CD4-positive, CD25-positive, alpha-beta regulatory T cell (primary cell): ENCODE measurements at regions not wholly inside any gene's neighbourhood (a gene's known extent, or its start where the extent isn't known, plus 50 kb on each side); places are given as distances from the start of the nearest gene placed in this dataset.

Experiments
- ATAC-seq, 2 donors: fragments of 150-1000 bp; cut with Tn5 transposase; one replicate each; pipeline ENCODE4 v1.10.0; 2021; ENCODE audit warnings: low read depth in 2 of 2, moderate number of reproducible peaks in 2 of 2, moderate library complexity in 1 of 2
- DNase-seq, 3 donors: peaks; one replicate each; pipeline versions ENCODE4 v3.0.0 to v3.0.0-alpha.2; 2012 to 2022; ENCODE audit warnings: mixed read lengths in 1 of 3
- H3K27ac ChIP-seq: one replicate; pipeline ENCODE4 v1.7.0; 2013; ENCODE audit warnings: mild to moderate bottlenecking, low read length; ENCODE audit not compliant: insufficient read depth, poor library complexity, severe bottlenecking
- H3K27me3 ChIP-seq: one replicate; pipeline ENCODE4 v1.7.0; 2013; ENCODE audit warnings: low read length; ENCODE audit not compliant: control insufficient read depth, insufficient read depth
- H3K36me3 ChIP-seq: one replicate; pipeline ENCODE4 v1.7.0; 2013; ENCODE audit warnings: mild to moderate bottlenecking, low read length, moderate library complexity; ENCODE audit not compliant: control insufficient read depth, insufficient read depth
- H3K4me1 ChIP-seq: 2 replicates; pipeline ENCODE4 v1.7.0; 2013; ENCODE audit warnings: mild to moderate bottlenecking, low read length; ENCODE audit not compliant: insufficient read depth, control insufficient read depth, poor library complexity, severe bottlenecking
- H3K4me3 ChIP-seq: one replicate; pipeline ENCODE4 v1.7.0; 2013; ENCODE audit warnings: low read depth, mild to moderate bottlenecking, low read length, moderate library complexity
- H3K9me3 ChIP-seq, 2 experiments: 1 replicate in 1 of 2; 2 replicates in 1 of 2; pipeline ENCODE4 v1.7.0; 2013; ENCODE audit warnings: low read length in 2 of 2, mild to moderate bottlenecking in 1 of 2, moderate library complexity in 1 of 2; ENCODE audit not compliant: control insufficient read depth in 2 of 2
- H3K27ac Mint-ChIP-seq, 3 donors: one replicate each; pipeline ENCODE4 v1.8.0; 2020 to 2022; ENCODE audit warnings: mild to moderate bottlenecking in 3 of 3, mixed read lengths in 3 of 3, moderate library complexity in 2 of 3
- H3K27me3 Mint-ChIP-seq: one replicate; pipeline ENCODE4 v1.8.0; 2022; ENCODE audit warnings: mild to moderate bottlenecking, mixed read lengths
- H3K36me3 Mint-ChIP-seq: one replicate; pipeline ENCODE4 v1.8.0; 2020; ENCODE audit warnings: mixed read lengths
- H3K4me1 Mint-ChIP-seq, 4 donors: one replicate each; pipeline ENCODE4 v1.8.0; 2020 to 2022; ENCODE audit warnings: mixed read lengths in 4 of 4, mild to moderate bottlenecking in 1 of 4
- H3K4me3 Mint-ChIP-seq, 4 donors: one replicate each; pipeline ENCODE4 v1.8.0; 2020 to 2022; ENCODE audit warnings: mild to moderate bottlenecking in 4 of 4, mixed read lengths in 4 of 4, moderate library complexity in 3 of 4
- H3K9me3 Mint-ChIP-seq, 7 donors: one replicate each; pipeline ENCODE4 v1.8.0; 2020 to 2022; ENCODE audit warnings: mixed read lengths in 7 of 7, mild to moderate bottlenecking in 3 of 7, moderate library complexity in 2 of 7

DNA sequence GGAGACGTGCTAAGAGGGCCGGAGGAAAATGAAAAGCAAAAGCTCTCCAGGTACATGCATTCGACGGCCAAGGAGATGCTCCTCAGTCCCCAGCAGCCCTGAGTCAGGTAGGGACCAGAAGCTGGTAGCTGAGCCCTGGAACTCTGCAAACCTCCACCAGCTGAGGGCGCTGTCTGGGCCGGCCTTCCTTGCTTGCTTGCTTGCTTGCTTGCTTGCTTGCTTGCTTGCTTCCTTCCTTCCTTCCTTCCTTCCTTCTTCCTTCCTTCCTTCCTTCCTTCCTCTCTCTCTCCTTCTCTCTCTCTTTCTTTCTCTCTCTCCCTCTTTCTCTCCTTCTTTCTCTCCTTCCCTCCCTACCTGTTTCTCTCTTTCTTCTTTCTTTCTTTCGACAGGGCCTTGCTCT is 94.6 kb upstream of the RASGRF1 start:
- ATAC-seq (no peak), DNase-seq (peak in 1 of 3 donors; percentile 4)
- peaks cover 6% of the 10 kb centered on the region for H3K27me3 Mint-ChIP-seq
- no peaks in the 10 kb centered on the region for H3K36me3 Mint-ChIP-seq
- H3K27ac Mint-ChIP-seq = no peak overlapping the region
- H3K36me3 ChIP-seq = no peaks in the 10 kb centered on the region
- H3K27me3 ChIP-seq = no peaks in the 10 kb centered on the region
- H3K4me3 ChIP-seq = no peak overlapping the region
- H3K27ac ChIP-seq = no peak overlapping the region
- peaks cover 0 to 2% (median under 1%) of the 10 kb centered on the region in 4 donors for H3K4me1 Mint-ChIP-seq
- peaks cover 0 to 1% (median 0%) of the 10 kb centered on the region in 7 donors for H3K9me3 Mint-ChIP-seq
- H3K4me3 Mint-ChIP-seq = no peak overlapping the region
- no peaks in the 10 kb centered on the region for H3K9me3 ChIP-seq
- H3K4me1 ChIP-seq = no peaks in the 10 kb centered on the region

- Histone ChIP-seq H3K27me3 (no peaks in the 10 kb centered on the region), H3K4me3 (no peak overlapping the region), H3K4me1 (no peaks in the 10 kb centered on the region), H3K9me3 (no peaks in the 10 kb centered on the region), H3K27ac (no peak overlapping the region), H3K36me3 (no peaks in the 10 kb centered on the region)
- Mint-ChIP-seq H3K4me1 (peaks cover 0 to 2% (median under 1%) of the 10 kb centered on the region in 4 donors), H3K27ac (no peak overlapping the region), H3K4me3 (no peak overlapping the region), H3K9me3 (peaks cover 0 to 1% (median 0%) of the 10 kb centered on the region in 7 donors), H3K36me3 (no peaks in the 10 kb centered on the region), H3K27me3 (peaks cover 6% of the 10 kb centered on the region)
- no peak for ATAC-seq
- DNase-seq = peak; percentile 35 to 55 (median 52)
These were observed 93.9 kb upstream of the RASGRF1 start for GRCh38 chr15:79184465-79184892.

DNA sequence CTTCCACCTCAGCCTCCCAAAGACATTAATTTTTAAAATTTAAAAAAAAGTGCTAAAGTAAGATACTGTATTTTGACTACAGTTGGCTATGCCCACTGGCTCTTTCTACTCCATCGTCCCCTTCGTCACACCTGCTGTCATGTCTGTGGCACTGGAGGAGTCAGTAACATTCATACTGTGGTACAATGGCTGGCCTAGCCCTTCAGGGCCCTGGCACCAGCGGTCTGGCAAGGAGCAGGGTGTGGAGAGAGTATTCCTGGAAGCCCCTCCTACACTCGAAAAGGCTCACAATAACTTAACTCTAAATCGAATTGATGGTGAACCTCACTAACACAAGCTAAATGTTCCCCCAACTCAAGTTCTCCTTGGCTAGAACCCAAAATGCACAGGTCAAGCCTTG is 89.7 kb upstream of the RASGRF1 start:
- no peaks in the 10 kb centered on the region for H3K36me3 ChIP-seq
- no peak overlapping the region for H3K27ac Mint-ChIP-seq

DNA sequence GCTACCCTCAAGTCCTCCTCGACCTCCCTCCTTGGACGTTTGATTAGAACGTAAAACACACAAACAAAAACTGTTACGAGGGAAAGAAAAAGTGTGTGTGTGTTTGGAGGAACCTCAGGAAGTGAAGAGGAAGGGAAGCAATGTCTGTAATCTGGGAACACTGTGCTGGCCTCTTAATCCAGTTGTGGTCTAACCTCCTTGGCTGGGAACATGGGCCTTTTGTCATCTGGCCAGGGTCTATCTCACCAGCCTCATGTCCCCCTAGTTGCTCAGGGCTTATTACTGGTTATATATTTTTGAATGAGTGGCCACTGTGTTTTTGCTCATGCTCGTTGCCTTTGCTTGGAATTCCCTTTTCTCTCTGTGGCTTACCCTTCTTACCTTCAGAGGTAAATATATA is 89.0 kb upstream of the RASGRF1 start:
- no peak for DNase-seq
- Histone ChIP-seq H3K4me1 (no peaks in the 10 kb centered on the region), H3K36me3 (no peaks in the 10 kb centered on the region), H3K27me3 (no peaks in the 10 kb centered on the region), H3K4me3 (no peak overlapping the region), H3K27ac (no peak overlapping the region), H3K9me3 (no peaks in the 10 kb centered on the region)
- Mint-ChIP-seq H3K9me3 (peaks cover 0 to 1% (median 0%) of the 10 kb centered on the region in 7 donors), H3K36me3 (no peaks in the 10 kb centered on the region), H3K27me3 (peaks cover 14% of the 10 kb centered on the region), H3K27ac (no peak overlapping the region), H3K4me1 (peaks cover 0 to 2% (median 0%) of the 10 kb centered on the region in 4 donors), H3K4me3 (no peak overlapping the region)
- ATAC-seq = no peak

More for the DNA sequence above, 89.7 kb upstream of the RASGRF1 start:
- DNase-seq (no peak), ATAC-seq (no peak)
- no peaks in the 10 kb centered on the region for H3K27me3 ChIP-seq
- no peak overlapping the region for H3K4me3 ChIP-seq
- H3K27ac ChIP-seq = no peak overlapping the region
- peaks cover 0 to 2% (median under 1%) of the 10 kb centered on the region in 4 donors for H3K4me1 Mint-ChIP-seq
- no peaks in the 10 kb centered on the region for H3K36me3 Mint-ChIP-seq
- peaks cover 13% of the 10 kb centered on the region for H3K27me3 Mint-ChIP-seq
- H3K9me3 Mint-ChIP-seq = peaks cover 0 to 1% (median 0%) of the 10 kb centered on the region in 7 donors
- H3K4me3 Mint-ChIP-seq = no peak overlapping the region
- H3K4me1 ChIP-seq = no peaks in the 10 kb centered on the region
- no peaks in the 10 kb centered on the region for H3K9me3 ChIP-seq

DNA sequence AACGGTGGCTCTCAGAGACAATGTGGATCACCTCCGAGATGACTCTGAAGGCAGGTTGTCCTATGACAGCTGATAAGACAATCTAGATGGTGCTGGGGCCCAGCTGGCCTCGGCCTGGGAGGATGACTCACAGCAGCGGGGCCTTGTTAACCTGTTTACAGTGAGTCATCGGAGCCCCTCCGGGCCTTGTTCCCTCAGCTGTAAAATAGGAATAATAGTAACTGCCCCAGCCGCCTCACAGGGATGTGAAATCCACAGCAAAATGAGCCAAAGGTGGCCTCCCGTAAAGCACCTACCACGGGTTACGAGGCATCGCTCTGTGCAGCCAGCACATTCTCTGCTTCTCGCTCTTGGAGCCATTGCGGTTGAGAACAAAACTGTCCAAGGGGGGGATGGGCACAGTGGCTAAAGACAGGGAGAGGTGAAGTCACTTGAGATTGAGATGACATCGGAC is 88.6 kb upstream of the RASGRF1 start:
- Histone ChIP-seq H3K27me3 (no peaks in the 10 kb centered on the region), H3K36me3 (no peaks in the 10 kb centered on the region), H3K27ac (no peak overlapping the region), H3K9me3 (no peaks in the 10 kb centered on the region), H3K4me1 (no peaks in the 10 kb centered on the region), H3K4me3 (no peak overlapping the region)
- peaks cover 0 to 1% (median 0%) of the 10 kb centered on the region in 7 donors for H3K9me3 Mint-ChIP-seq
- no peaks in the 10 kb centered on the region for H3K36me3 Mint-ChIP-seq
- peaks cover 14% of the 10 kb centered on the region for H3K27me3 Mint-ChIP-seq
- no peak overlapping the region for H3K4me3 Mint-ChIP-seq
- DNase-seq = no peak
- ATAC-seq = no peak
- H3K4me1 Mint-ChIP-seq = peaks cover 0 to 2% (median 0%) of the 10 kb centered on the region in 4 donors
- no peak overlapping the region for H3K27ac Mint-ChIP-seq

- Histone ChIP-seq H3K27me3 (no peaks in the 10 kb centered on the region), H3K36me3 (no peaks in the 10 kb centered on the region), H3K4me1 (no peaks in the 10 kb centered on the region), H3K27ac (no peak overlapping the region), H3K9me3 (no peaks in the 10 kb centered on the region), H3K4me3 (no peak overlapping the region)
- Mint-ChIP-seq H3K27ac (no peak overlapping the region), H3K36me3 (no peaks in the 10 kb centered on the region), H3K9me3 (peaks cover 0 to 1% (median 0%) of the 10 kb centered on the region in 7 donors), H3K4me3 (no peak overlapping the region), H3K4me1 (peaks cover 0 to 2% (median 0%) of the 10 kb centered on the region in 4 donors), H3K27me3 (peaks cover 14% of the 10 kb centered on the region)
- ATAC-seq = no peak
- DNase-seq = no peak
These were observed 88.0 kb upstream of the RASGRF1 start for GRCh38 chr15:79178594-79178993.

GRCh38 chr15:79176151-79176550 is 85.6 kb upstream of the RASGRF1 start:
- DNase-seq = no peak
- no peak overlapping the region for H3K27ac ChIP-seq
- Mint-ChIP-seq H3K27ac (no peak overlapping the region), H3K36me3 (no peaks in the 10 kb centered on the region), H3K4me3 (no peak overlapping the region), H3K9me3 (peaks cover 0 to 2% (median 0%) of the 10 kb centered on the region in 7 donors), H3K27me3 (peaks cover 14% of the 10 kb centered on the region), H3K4me1 (no peaks in the 10 kb centered on the region)
- no peak overlapping the region for H3K4me3 ChIP-seq
- H3K4me1 ChIP-seq = no peaks in the 10 kb centered on the region
- H3K9me3 ChIP-seq = no peaks in the 10 kb centered on the region
- no peak for ATAC-seq
- no peaks in the 10 kb centered on the region for H3K36me3 ChIP-seq
- no peaks in the 10 kb centered on the region for H3K27me3 ChIP-seq

DNA sequence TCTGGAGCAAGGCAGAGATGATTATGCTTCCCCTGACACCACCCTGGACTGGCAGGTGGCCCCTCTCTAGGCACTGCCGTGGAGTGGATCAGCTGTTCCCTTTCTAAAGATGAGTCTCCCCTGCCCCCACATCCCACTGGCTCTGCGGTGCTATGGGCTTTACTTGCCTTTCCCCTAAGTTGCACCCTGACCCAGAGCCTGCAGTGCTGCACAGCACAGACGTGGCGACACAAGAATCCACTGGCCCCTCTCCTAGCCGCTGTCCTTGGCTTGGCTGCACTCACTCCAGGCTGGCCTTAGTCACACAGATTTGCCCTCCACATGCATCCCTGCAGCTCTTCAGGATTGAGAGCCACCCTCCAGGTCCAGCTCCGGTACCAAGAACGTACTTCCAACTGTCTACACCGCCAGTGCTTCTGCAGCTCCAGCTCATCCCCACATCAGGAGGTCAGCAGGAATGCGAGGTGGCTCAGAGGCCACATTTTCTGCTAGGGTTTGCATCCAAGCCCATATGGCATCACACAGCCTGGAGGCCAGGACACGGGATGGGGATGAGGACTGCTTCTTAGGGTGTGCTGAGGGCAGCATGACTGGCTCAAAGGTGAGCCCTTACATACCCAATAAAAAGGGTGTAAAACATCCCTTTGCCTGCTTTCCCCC is 82.4 kb upstream of the RASGRF1 start:
- Histone ChIP-seq H3K27me3 (no peaks in the 10 kb centered on the region), H3K36me3 (no peaks in the 10 kb centered on the region), H3K4me3 (no peak overlapping the region), H3K9me3 (no peaks in the 10 kb centered on the region), H3K4me1 (no peaks in the 10 kb centered on the region), H3K27ac (no peak overlapping the region)
- Mint-ChIP-seq H3K9me3 (peaks cover 0 to 2% (median 0%) of the 10 kb centered on the region in 7 donors), H3K27ac (no peak overlapping the region), H3K4me3 (no peak overlapping the region), H3K4me1 (no peaks in the 10 kb centered on the region), H3K36me3 (no peaks in the 10 kb centered on the region), H3K27me3 (peaks cover 21% of the 10 kb centered on the region)
- DNase-seq (no peak), ATAC-seq (no peak)
